ENCODE measurements at regions not wholly inside any gene's neighbourhood (a gene's known extent, or its start where the extent isn't known, plus 50 kb on each side); places are given as distances from the start of the nearest gene placed in this dataset.
"Not testable (repeated sequence)": the region's sequence is repeated elsewhere in the genome, so short reads cannot be mapped to it uniquely, and the experiment has no call there.

DNA sequence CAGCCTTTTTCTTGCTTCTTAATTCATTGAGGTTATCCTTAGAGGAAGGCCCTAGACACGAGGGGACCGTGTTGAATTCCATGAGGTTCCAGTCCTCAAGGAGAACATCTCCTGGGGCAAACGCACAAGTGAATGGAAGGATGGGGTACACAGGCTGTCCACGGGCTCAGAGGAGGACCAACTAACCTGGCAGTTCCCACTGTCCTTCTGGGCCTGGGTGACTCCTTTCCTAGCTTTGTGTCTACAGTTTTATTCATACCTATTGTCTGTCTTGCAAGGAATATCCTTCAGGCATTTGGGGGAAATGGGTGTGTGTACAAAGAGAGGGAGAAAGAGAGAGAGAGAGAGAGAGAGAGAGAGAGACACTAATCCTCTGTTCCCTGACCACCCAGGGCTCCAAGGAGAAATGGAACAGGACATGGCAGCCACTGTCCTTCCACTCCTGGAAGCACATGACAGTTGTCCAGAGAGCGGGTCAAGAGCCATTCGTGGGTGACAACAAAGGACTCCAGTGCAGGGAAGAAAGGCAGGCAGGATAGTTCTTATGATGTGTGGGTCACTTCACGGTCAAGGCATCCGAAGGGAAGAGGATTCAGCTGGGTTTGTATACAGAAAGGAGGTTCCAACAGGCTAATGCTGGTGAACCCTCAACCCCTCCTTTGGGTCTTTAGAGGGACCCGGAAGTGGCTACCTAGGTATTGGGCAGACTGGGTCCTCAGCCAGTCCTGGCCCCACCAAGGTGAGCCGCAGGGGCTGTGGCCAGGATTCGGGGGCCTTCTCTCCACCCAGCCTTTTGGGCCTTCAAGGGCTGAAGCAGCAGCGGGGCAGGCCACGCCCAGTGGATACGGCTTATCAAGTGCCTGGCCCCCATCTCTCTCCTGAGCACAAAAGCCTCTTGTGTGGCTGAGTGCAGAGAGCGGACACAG lies 150.6 kb downstream of the MYCN start:
- DNase-seq, result no peak

DNA sequence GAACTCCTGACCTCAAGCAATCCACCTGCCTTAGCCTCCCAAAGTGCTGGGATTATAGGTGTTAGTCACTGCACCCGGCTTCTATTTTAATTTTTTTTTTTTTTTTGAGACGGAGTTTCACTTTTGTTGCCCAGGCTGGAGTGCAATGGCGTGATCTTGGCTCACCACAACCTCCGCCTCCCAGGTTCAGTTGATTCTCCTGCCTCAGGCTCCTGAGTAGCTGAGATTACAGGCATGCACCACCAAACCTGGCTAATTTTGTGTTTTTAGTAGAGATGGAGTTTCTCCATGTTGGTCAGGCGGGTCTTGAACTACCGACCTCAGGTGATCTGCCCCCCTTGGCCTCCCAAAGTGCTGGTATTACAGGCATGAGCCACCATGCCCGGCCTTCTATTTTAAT lies 149.1 kb downstream of the MYCN start:
- DNase-seq, result not testable (repeated sequence)

GRCh38 chr2:16088802-16089112 lies 148.4 kb downstream of the MYCN start:
- DNase-seq, result no peak

DNA sequence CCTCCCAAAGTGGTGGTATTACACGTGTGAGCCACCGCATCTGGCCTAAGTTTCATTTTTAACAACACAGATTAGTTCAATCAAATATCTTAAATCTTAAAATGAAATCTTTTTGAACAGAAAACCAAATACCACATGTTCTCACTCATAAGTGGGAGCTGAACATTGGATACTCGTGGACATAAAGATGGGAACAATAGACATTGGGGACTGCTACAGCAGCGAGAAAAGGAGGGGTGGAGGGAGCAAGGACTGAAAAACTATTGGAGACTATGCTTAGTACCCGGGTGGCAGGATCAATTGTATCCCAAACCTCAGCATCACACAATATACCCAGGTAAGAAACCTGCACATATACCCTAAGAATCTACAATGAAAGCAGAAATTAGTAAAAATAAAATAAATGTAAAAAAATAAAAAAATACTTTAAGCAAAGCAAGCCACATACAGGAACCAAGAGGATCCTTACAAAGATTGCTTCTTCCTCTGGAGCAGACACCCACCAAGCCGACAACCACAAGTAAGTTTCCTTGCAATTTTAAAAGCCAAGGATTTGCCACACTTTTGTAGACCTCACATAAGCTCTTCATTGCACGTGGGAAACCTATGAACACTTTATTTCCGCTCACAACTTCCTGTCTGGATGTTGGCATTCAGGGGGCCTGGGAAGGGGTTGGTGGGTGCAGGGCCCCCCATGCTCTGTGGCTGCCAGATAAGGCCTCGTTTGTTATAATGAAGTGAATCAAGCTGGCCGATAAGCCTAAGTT lies 147.9 kb downstream of the MYCN start:
- DNase-seq, result no peak

GRCh38 chr2:16086136-16086535 lies 145.8 kb downstream of the MYCN start:
- DNase-seq, result not testable (repeated sequence)

GRCh38 chr2:16085073-16085472 lies 144.7 kb downstream of the MYCN start:
- no peak for DNase-seq

DNA sequence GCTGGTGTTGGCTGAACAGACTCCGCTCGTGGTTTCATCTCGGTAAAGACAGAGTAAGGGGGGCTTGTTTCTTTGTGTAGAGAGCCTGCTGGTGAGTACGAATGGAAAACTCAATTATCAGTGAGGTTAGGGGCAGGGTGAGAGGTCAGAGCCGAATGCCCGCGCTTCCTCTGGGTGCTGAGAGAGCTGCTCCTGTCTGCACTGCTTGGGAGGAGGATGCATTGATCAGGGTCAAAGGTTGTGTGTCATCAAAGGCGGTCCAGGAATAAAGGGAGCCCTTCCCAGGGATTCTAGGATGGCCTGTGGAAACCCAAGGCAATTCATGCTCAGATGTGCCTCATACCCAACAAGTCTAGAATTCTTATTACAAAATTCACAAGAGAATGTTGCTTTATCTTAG lies 143.9 kb downstream of the MYCN start:
- DNase-seq, result no peak

- no peak for DNase-seq
These were observed 141.9 kb downstream of the MYCN start for GRCh38 chr2:16082276-16082675.

GRCh38 chr2:16081316-16082200 lies 141.2 kb downstream of the MYCN start:
- no peak for DNase-seq

DNA sequence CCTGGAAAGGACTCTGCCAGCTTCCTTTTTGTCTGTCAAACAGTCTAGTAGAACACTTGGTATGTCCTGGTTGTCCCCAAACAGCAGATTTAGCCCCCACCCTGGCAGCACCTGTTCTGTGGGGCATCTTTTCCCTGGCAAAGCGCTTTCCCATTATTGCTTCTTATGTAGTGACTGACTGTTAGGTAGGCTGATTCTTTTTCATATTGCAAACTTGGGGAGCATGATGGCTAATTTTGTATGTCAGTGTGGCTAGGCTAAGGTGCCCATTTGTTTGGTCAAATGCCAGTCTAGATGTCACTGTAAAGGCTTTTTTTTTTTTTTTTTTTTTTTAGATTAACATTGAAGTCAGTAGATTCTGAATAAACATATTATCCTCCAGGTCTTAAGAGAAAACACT lies 140.2 kb downstream of the MYCN start:
- no peak for DNase-seq

- no peak for DNase-seq
These were observed 139.7 kb downstream of the MYCN start for GRCh38 chr2:16080071-16080470.

- no peak for DNase-seq
These were observed 139.3 kb downstream of the MYCN start for GRCh38 chr2:16079637-16080036.

DNA sequence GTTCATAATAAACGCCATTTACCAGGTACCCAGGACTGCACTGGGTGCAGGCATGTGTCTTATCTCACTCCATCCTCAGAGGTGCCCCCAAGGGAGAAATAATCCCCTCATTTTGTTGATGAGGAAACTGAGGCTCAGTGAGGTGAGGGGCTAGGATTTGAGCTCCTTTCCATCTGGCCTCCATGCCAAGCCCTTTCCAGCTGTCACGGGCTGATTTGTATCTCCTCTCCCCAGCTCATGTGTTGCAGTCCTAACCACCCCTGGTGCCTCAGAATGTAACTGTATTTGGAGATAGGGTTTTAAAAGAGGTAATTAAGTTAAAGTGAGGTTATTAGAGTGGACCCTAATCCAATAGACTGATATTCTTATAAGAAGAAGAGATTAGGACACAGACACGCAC lies 137.3 kb downstream of the MYCN start:
- no peak for DNase-seq

GRCh38 chr2:16076911-16077310 lies 136.6 kb downstream of the MYCN start:
- no peak for DNase-seq

DNA sequence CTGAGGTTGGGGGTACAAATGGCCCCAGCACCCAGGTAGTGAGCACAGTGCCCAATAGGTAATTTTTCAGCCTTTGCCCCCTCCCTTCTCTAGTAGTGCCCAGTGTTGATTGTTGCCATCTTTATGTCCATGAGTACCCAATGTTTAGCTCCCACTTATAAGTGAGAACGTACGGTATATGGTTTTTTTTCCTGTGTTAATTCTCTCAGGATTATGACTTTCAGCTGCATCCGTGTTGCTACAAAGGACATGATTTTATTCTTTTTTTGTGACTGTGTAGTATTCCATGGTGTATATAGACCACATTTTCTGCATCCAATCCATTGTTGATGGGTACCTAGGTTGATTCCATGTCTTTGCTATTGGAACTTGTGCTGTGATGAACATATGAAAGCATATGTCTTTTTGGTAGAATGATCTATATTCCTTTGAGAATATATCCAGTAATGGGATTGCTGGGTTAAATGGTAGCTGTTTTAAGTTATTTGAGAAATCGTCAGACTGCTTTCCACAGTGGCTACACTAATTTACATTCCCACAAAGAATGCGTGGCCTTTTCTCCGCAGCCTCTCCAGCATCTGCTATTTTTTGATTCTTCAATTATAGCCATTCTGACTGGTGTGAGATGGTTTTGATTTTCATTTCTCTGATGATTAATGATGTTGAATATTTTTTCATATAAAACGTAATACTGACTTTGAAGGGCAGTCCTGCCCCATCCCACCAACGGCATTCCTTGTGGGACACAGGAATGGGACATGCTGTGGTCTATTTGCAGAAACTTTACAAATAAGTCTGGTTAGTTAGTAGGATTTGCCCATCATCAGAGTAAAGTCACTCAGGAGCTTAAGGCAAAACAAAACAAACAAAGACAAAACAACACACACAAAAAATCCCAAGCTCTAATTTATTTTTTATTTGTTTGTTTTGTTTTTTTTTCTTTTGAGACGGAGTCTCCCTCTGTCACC lies 135.0 kb downstream of the MYCN start:
- DNase-seq, result no peak

GRCh38 chr2:16073921-16074425 lies 133.6 kb downstream of the MYCN start:
- DNase-seq, result no peak

DNA sequence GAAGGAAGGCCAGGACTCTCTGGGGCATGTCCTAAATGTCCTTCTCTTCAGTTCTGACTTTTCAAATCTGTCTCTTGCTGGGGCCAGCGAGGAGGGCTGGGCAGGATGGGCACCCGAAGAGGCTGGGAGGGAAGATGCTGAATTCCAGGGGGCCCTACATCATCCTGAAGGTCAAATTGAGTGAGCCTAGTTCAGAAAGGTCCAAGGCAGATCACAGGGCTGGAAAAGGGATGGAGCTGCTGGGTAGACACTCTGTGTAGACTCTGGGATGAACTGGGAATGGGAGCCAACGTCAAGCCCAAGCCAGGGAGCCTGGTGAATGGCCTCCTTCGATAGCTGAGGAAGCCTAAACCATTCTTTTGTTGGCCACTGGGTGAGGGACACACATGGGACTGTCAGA lies 133.1 kb downstream of the MYCN start:
- no peak for DNase-seq

GRCh38 chr2:16072638-16073290 lies 132.4 kb downstream of the MYCN start:
- no peak for DNase-seq

DNA sequence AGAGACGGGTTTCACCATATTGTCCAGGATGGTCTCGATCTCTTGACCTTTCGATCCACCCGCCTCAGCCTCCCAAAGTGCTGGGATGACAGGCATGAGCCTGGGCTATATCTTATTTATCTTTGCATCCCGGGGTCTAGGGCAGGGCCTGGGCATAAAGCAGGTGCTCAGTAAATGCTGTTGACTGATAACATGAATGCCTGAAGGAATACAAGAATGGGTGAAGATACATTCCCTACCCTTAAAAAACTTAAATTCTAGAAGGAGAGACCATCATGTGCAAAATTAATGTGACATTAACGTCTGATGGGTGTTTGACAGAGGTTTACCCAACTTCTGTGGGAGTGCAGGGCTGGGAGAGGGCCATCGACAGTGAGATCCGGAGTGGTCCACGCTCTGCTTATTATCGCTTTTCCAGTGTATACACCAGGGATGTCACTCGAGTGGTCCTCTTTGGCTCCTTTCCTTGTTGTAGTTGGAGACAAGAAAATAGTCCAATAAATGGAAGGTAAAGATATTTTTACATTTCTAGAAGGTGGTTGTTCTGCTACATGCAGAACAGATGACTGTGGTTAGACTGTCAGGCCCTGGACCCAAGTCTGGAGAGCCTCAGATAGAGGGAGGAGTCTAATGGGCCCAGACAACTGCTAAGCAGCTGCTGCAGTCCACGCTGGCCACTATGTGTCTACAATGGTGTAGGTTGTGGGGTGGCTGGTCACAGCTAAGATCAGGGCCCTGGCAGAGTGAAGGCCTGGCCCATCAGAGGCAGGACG lies 131.7 kb downstream of the MYCN start:
- no peak for DNase-seq
